ENCODE measurements at regions not wholly inside any gene's neighbourhood (a gene's known extent, or its start where the extent isn't known, plus 50 kb on each side); places are given as distances from the start of the nearest gene placed in this dataset.

DNA sequence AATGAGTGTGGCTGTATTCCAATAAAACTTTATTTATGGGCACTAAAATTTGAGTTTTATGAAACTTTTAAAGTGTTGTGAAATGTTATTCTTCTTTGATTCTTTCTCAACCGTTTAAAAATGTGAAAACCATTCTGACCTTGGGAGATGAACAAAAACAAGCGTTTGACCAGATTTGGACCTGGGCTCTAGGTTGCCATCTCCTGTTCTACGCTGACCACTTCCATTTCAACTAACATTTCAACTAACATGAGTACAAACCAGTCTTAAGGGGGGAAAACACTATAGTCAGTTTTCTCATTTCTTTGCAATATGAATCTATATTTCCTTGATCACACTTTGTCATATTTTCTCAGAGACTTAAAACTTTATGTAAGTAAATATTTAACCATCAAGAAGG lies 118.4 kb upstream of the IRX5 start:
- WGBS (ENCODE audit: missing lambda C conversion rate) = 3% methylated on average over 3 of the region's 3 CpGs
- Histone ChIP-seq H3K4me2 (no peak overlapping the region), H3K27ac (no peak overlapping the region), H3K4me1 (no peaks in the 10 kb centered on the region), H3K9me3 (no peaks in the 10 kb centered on the region), H3K4me3 (no peak overlapping the region)
- TF ChIP-seq KDM1A (IDR thresholded peaks at IDR 0.05; ENCODE audit: low read depth) (no peak), RAD21 (conservative IDR thresholded peaks at IDR 0.05 in 1 of 2, IDR thresholded peaks at IDR 0.05 in 1 of 2) (0 out of 5 replicates have a peak, but pooled peaks of 1 of the 2 experiments have one; percentile 18), CTCF (IDR thresholded peaks at IDR 0.05) (peak; percentile 18; the same call in 1 of the 3 replicates)
- ATAC-seq (no peak), DNase-seq (ENCODE audit: low read depth in 1 of 2, low spot score in 1 of 2) (peak in 1 of 2 experiments; percentile 17), FAIRE-seq (no peak)
- CTCF ChIA-PET = no interaction called here
- POLR2A ChIA-PET = no interaction called here

GRCh38 chr16:54808890-54809289 lies 121.8 kb upstream of the IRX5 start:
- no peak for DNase-seq (ENCODE audit: low read depth in 1 of 2, low spot score in 1 of 2)
- Histone ChIP-seq H3K4me3 (no peak overlapping the region), H3K4me2 (no peak overlapping the region), H3K4me1 (no peaks in the 10 kb centered on the region), H3K9me3 (no peaks in the 10 kb centered on the region), H3K27ac (no peak overlapping the region)
- CTCF ChIA-PET = no interaction called here
- no peak for ATAC-seq
- POLR2A ChIA-PET = no interaction called here
- TF ChIP-seq RNF2 (IDR thresholded peaks at IDR 0.05; ENCODE audit: borderline replicate concordance, low read depth) (no peak), TFCP2L1 (CRISPR knock-in tag; IDR thresholded peaks at IDR 0.05) (no peak), HOXB13 (CRISPR knock-in tag; IDR thresholded peaks at IDR 0.05; ENCODE audit: low read depth) (no peak), NFE2L2 (conservative IDR thresholded peaks at IDR 0.05; ENCODE audit: low read length) (no peak)
- no peak for FAIRE-seq

DNA sequence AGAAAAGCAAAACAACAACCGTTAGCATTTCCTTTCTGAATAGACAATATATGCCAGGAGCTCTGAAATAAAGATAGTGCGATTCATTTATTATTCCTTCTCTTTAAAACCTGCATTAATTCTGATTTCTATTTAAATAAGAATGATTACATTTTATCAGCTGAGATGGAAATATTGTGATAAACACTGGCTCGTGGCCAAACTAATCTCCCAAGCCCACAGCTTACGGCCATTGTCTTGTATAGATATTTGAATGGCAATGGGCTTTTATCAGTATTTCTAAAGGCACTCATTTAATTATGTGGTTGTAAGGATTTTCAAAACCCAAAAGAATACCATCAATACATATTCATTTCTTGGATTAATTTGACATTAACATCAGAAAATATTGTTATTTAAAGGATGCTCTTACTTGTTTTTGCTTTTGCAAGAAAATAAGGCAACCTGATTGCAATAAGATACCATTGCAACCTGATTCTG lies 123.7 kb upstream of the IRX5 start:
- no peaks in the 10 kb centered on the region for H3K4me1 ChIP-seq
- no peak for FAIRE-seq
- no peaks in the 10 kb centered on the region for H3K9me3 ChIP-seq
- H3K27ac ChIP-seq = no peak overlapping the region
- POLR2A ChIA-PET = no interaction called here
- CTCF ChIA-PET = no interaction called here
- no peak for DNase-seq (ENCODE audit: low read depth in 1 of 2, low spot score in 1 of 2)
- H3K4me3 ChIP-seq = no peak overlapping the region
- H3K4me2 ChIP-seq = no peak overlapping the region
- 54% methylated on average over 4 of the region's 4 CpGs for WGBS (ENCODE audit: missing lambda C conversion rate)
- no peak for ATAC-seq
- TF ChIP-seq POLR2AphosphoS2 (conservative IDR thresholded peaks at IDR 0.05; ENCODE audit: low read length) (no peak), CTCF (IDR thresholded peaks at IDR 0.05) (no peak), MAFK (IDR thresholded peaks at IDR 0.05; ENCODE audit: partially characterized antibody) (no peak), GATA3 (IDR thresholded peaks at IDR 0.05; ENCODE audit: borderline replicate concordance) (no peak), SMC3 (IDR thresholded peaks at IDR 0.05) (no peak), SREBF2 (IDR thresholded peaks at IDR 0.05) (no peak), HOXB13 (CRISPR knock-in tag; IDR thresholded peaks at IDR 0.05; ENCODE audit: low read depth) (no peak), E2F6 (IDR thresholded peaks at IDR 0.05; ENCODE audit: borderline replicate concordance, low read depth) (no peak), MAZ (IDR thresholded peaks at IDR 0.05; ENCODE audit: borderline replicate concordance, low read depth, low read length) (no peak), RAD21 (conservative IDR thresholded peaks at IDR 0.05 in 1 of 2, IDR thresholded peaks at IDR 0.05 in 1 of 2) (no peak), RCOR1 (IDR thresholded peaks at IDR 0.05; ENCODE audit: low read depth, low read length) (no peak), HES2 (IDR thresholded peaks at IDR 0.05) (no peak), ZNF302 (CRISPR knock-in tag; IDR thresholded peaks at IDR 0.05) (no peak), BHLHE40 (IDR thresholded peaks at IDR 0.05; ENCODE audit: low read depth, low read length) (no peak), HOXB5 (CRISPR knock-in tag; IDR thresholded peaks at IDR 0.05) (no peak)
- TF ChIP-seq, protein P1, sequence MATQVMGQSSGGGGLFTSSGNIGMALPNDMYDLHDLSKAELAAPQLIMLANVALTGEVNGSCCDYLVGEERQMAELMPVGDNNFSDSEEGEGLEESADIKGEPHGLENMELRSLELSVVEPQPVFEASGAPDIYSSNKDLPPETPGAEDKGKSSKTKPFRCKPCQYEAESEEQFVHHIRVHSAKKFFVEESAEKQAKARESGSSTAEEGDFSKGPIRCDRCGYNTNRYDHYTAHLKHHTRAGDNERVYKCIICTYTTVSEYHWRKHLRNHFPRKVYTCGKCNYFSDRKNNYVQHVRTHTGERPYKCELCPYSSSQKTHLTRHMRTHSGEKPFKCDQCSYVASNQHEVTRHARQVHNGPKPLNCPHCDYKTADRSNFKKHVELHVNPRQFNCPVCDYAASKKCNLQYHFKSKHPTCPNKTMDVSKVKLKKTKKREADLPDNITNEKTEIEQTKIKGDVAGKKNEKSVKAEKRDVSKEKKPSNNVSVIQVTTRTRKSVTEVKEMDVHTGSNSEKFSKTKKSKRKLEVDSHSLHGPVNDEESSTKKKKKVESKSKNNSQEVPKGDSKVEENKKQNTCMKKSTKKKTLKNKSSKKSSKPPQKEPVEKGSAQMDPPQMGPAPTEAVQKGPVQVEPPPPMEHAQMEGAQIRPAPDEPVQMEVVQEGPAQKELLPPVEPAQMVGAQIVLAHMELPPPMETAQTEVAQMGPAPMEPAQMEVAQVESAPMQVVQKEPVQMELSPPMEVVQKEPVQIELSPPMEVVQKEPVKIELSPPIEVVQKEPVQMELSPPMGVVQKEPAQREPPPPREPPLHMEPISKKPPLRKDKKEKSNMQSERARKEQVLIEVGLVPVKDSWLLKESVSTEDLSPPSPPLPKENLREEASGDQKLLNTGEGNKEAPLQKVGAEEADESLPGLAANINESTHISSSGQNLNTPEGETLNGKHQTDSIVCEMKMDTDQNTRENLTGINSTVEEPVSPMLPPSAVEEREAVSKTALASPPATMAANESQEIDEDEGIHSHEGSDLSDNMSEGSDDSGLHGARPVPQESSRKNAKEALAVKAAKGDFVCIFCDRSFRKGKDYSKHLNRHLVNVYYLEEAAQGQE (IDR thresholded peaks at IDR 0.05) = no peak

Measured in A549 (cell line).